A549 (cell line): ENCODE measurements at regions not wholly inside any gene's neighbourhood (a gene's known extent, or its start where the extent isn't known, plus 50 kb on each side); places are given as distances from the start of the nearest gene placed in this dataset.

Experiments used
- BHLHE40 ChIP-seq: IDR thresholded peaks from 2 replicates; pipeline ENCODE4 v1.6.1; 2012; ENCODE audit warnings: low read depth, low read length, inconsistent platforms
- CHD2 ChIP-seq: fragments of 150-350 bp; IDR thresholded peaks from 2 replicates; pipeline ENCODE4 v1.6.1; 2014; ENCODE audit warnings: low read length; ENCODE audit not compliant: partially characterized antibody
- EP300 ChIP-seq, 2 experiments: fragments of >200 bp; sonication (Bioruptor Twin); formaldehyde crosslinking; IDR thresholded peaks; 2 replicates in 1 of 2; 3 replicates in 1 of 2; pipeline ENCODE4 v1.6.1; 2016 to 2017
- FOSL2 ChIP-seq, 2 experiments: fragments of 450-650 bp in 1 of 2; fragments of >200 bp in 1 of 2; sonication (Bioruptor Twin) in 1 of 2; formaldehyde crosslinking; IDR thresholded peaks; 2 replicates each; pipeline versions ENCODE4 v1.5.0 to v1.6.1; 2016 to 2020; ENCODE audit warnings: mild to moderate bottlenecking in 1 of 2, moderate library complexity in 1 of 2
- JUNB ChIP-seq: fragments of >200 bp; sonication (Bioruptor Twin); formaldehyde crosslinking; IDR thresholded peaks from 2 replicates; pipeline ENCODE4 v1.6.1; 2016
- MAFK ChIP-seq: fragments of 450-650 bp; IDR thresholded peaks from 2 replicates; pipeline ENCODE4 v1.6.1; 2014; ENCODE audit not compliant: partially characterized antibody
- NFE2L2 ChIP-seq: fragments of 150-350 bp; conservative IDR thresholded peaks from 2 replicates; pipeline ENCODE4 v1.6.1; 2014; ENCODE audit warnings: low read length
- POLR2A ChIP-seq: IDR thresholded peaks from 2 replicates; pipeline ENCODE4 v1.6.1; 2012; ENCODE audit warnings: mild to moderate bottlenecking, low read length
- RAD21 ChIP-seq, 2 experiments: fragments of >200 bp in 1 of 2; sonication (Bioruptor Twin) in 1 of 2; formaldehyde crosslinking in 1 of 2; IDR thresholded peaks in 1 of 2; conservative IDR thresholded peaks in 1 of 2; 2 replicates in 1 of 2; 3 replicates in 1 of 2; pipeline ENCODE4 v1.6.1; 2012 to 2018; ENCODE audit warnings: inconsistent platforms in 1 of 2
- SREBF2 ChIP-seq: fragments of 450-650 bp; IDR thresholded peaks from 2 replicates; pipeline ENCODE4 v1.6.1; 2014; ENCODE audit warnings: mild to moderate bottlenecking, moderate library complexity
- ZFP36 ChIP-seq: fragments of 450-650 bp; IDR thresholded peaks from 2 replicates; pipeline ENCODE4 v1.6.1; 2014; ENCODE audit warnings: borderline replicate concordance; ENCODE audit not compliant: partially characterized antibody
- TF ChIP-seq, protein P1 (sequence below): fragments of >200 bp; sonication (Bioruptor Twin); formaldehyde crosslinking; IDR thresholded peaks from 3 replicates; pipeline ENCODE4 v1.5.1; 2016
- TF ChIP-seq, protein P2 (sequence below): fragments of 200-600 bp; sonication (generic); IDR thresholded peaks from 2 replicates; pipeline ENCODE4 v1.6.1; 2016; ENCODE audit warnings: antibody characterized with exemption, mild to moderate bottlenecking, moderate library complexity

DNA sequence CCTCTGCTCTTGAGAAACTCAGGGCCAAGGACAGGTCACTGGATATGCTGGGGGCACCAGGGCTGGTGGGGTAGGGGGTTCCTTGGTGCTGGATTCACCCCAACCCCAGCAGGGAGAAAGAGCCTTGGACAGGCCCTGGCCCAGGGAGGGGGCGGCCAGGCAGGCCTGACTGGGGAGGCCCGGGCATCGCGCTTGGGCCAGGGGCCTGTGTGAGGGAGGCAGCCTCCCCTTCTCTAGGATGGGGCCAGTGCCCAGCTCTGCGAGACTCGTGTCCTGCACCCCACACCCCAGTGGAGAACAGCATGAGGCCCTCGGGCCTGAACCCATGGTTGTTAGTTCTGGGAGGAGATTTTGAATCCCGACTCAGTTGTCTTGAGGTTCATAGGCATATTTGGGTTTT, 217.1 kb downstream of the ZNF248 start:
- no peak for TF ChIP-seq NFE2L2
- TF ChIP-seq EP300 (IDR thresholded peaks at IDR 0.05): no peak
- TF ChIP-seq, protein P1, sequence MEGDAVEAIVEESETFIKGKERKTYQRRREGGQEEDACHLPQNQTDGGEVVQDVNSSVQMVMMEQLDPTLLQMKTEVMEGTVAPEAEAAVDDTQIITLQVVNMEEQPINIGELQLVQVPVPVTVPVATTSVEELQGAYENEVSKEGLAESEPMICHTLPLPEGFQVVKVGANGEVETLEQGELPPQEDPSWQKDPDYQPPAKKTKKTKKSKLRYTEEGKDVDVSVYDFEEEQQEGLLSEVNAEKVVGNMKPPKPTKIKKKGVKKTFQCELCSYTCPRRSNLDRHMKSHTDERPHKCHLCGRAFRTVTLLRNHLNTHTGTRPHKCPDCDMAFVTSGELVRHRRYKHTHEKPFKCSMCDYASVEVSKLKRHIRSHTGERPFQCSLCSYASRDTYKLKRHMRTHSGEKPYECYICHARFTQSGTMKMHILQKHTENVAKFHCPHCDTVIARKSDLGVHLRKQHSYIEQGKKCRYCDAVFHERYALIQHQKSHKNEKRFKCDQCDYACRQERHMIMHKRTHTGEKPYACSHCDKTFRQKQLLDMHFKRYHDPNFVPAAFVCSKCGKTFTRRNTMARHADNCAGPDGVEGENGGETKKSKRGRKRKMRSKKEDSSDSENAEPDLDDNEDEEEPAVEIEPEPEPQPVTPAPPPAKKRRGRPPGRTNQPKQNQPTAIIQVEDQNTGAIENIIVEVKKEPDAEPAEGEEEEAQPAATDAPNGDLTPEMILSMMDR: no peak
- no peak for TF ChIP-seq CHD2
- no peak for TF ChIP-seq FOSL2 (IDR thresholded peaks at IDR 0.05)
- no peak for TF ChIP-seq FOSL2 (CRISPR knock-in tag; IDR thresholded peaks at IDR 0.05)
- no peak for TF ChIP-seq ZFP36
- no peak for TF ChIP-seq BHLHE40
- TF ChIP-seq MAFK: no peak
- no peak for TF ChIP-seq JUNB
- no peak for TF ChIP-seq RAD21 (conservative IDR thresholded peaks at IDR 0.05 in 1 of 2, IDR thresholded peaks at IDR 0.05 in 1 of 2)
- no peak for TF ChIP-seq POLR2A
- TF ChIP-seq, protein P2, sequence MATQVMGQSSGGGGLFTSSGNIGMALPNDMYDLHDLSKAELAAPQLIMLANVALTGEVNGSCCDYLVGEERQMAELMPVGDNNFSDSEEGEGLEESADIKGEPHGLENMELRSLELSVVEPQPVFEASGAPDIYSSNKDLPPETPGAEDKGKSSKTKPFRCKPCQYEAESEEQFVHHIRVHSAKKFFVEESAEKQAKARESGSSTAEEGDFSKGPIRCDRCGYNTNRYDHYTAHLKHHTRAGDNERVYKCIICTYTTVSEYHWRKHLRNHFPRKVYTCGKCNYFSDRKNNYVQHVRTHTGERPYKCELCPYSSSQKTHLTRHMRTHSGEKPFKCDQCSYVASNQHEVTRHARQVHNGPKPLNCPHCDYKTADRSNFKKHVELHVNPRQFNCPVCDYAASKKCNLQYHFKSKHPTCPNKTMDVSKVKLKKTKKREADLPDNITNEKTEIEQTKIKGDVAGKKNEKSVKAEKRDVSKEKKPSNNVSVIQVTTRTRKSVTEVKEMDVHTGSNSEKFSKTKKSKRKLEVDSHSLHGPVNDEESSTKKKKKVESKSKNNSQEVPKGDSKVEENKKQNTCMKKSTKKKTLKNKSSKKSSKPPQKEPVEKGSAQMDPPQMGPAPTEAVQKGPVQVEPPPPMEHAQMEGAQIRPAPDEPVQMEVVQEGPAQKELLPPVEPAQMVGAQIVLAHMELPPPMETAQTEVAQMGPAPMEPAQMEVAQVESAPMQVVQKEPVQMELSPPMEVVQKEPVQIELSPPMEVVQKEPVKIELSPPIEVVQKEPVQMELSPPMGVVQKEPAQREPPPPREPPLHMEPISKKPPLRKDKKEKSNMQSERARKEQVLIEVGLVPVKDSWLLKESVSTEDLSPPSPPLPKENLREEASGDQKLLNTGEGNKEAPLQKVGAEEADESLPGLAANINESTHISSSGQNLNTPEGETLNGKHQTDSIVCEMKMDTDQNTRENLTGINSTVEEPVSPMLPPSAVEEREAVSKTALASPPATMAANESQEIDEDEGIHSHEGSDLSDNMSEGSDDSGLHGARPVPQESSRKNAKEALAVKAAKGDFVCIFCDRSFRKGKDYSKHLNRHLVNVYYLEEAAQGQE: no peak
- no peak for TF ChIP-seq SREBF2
